ENCODE measurements at regions not wholly inside any gene's neighbourhood (a gene's known extent, or its start where the extent isn't known, plus 50 kb on each side); places are given as distances from the start of the nearest gene placed in this dataset.

- Histone ChIP-seq H4K20me1 (ENCODE audit: control insufficient read depth, insufficient read depth, insufficient read length) (no peaks in the 10 kb centered on the region), H3K4me2 (ENCODE audit: insufficient read depth, insufficient read length, low read length) (no peak overlapping the region), H2BK5ac (ENCODE audit: insufficient read length, low read length) (no peak overlapping the region), H2AK5ac (ENCODE audit: insufficient read length, low read length) (no peak overlapping the region), H4K8ac (replicated peaks; ENCODE audit: insufficient read length, low read depth, low read length) (no peak overlapping the region), H3K56ac (ENCODE audit: insufficient read length, low read depth, low read length) (no peak overlapping the region), H3K4me1 (ENCODE audit: insufficient read depth, low read length) (no peaks in the 10 kb centered on the region), H3T11ph (ENCODE audit: low read length) (no peak overlapping the region), H3K4ac (ENCODE audit: low read depth, low read length) (no peak overlapping the region), H2AFZ (ENCODE audit: low read length) (no peak overlapping the region), H3K23me2 (ENCODE audit: insufficient read length, low read depth, low read length, poor library complexity, severe bottlenecking) (no peaks in the 10 kb centered on the region), H3K9ac (ENCODE audit: extremely low read depth, insufficient read length, low read length) (no peak overlapping the region), H3K9me3 (ENCODE audit: control insufficient read depth, low read depth, low read length) (no peaks in the 10 kb centered on the region), H2BK20ac (ENCODE audit: low read depth, low read length, poor library complexity, severe bottlenecking) (no peak overlapping the region), H3K23ac (ENCODE audit: insufficient read length, low read depth, low read length) (no peak overlapping the region), H3K18ac (ENCODE audit: insufficient read length, low read depth, low read length) (no peak overlapping the region), H3K79me1 (ENCODE audit: insufficient read depth, low read depth, low read length, poor library complexity, severe bottlenecking) (no peaks in the 10 kb centered on the region), H2BK12ac (ENCODE audit: insufficient read length, low read depth, low read length) (no peak overlapping the region), H3K14ac (ENCODE audit: insufficient read depth, low read length) (no peak overlapping the region), H3K27ac (ENCODE audit: insufficient read length, low read depth, low read length) (no peak overlapping the region), H3K79me2 (ENCODE audit: insufficient read depth, low read length) (no peaks in the 10 kb centered on the region), H2BK15ac (ENCODE audit: low read depth, low read length) (no peak overlapping the region), H4K91ac (ENCODE audit: insufficient read length, low read depth, low read length) (no peak overlapping the region), H2BK120ac (ENCODE audit: low read depth, low read length, poor library complexity, severe bottlenecking) (no peak overlapping the region), H4K5ac (ENCODE audit: insufficient read length, low read depth, low read length) (no peak overlapping the region), H3K27me3 (ENCODE audit: insufficient read depth, low read length) (no peaks in the 10 kb centered on the region)
- H3K36me3 Mint-ChIP-seq (ENCODE audit: insufficient read depth in 1 of 3, low read depth in 3 of 3) = peaks cover 0 to 7% (median 2%) of the 10 kb centered on the region in 3 experiments; a peak in 2 of 7 replicates
- no CpG with 5 or more reads among the region's 2 CpGs for WGBS (ENCODE audit: extremely low coverage, insufficient read length, low lambda C conversion rate)
- no peak for TF ChIP-seq CTCF (conservative IDR thresholded peaks at IDR 0.05)
- H3K4me1 Mint-ChIP-seq = peaks cover 6 to 12% of the 10 kb centered on the region in 2 experiments; a peak in 3 of 4 replicates
- DNase-seq = no peak
- H3K9me3 Mint-ChIP-seq = peaks cover 2 to 3% of the 10 kb centered on the region in 2 experiments; a peak in 2 of 5 replicates
- no peak overlapping the region for H3K27ac Mint-ChIP-seq
- no peaks in the 10 kb centered on the region for H3K27me3 Mint-ChIP-seq (ENCODE audit: low read depth)
- no peak overlapping the region for H3K4me3 Mint-ChIP-seq
Observed at GRCh38 chr12:23006413-23006812, 381.4 kb downstream of the ETNK1 start.
